ENCODE measurements at regions not wholly inside any gene's neighbourhood (a gene's known extent, or its start where the extent isn't known, plus 50 kb on each side); places are given as distances from the start of the nearest gene placed in this dataset.

DNA sequence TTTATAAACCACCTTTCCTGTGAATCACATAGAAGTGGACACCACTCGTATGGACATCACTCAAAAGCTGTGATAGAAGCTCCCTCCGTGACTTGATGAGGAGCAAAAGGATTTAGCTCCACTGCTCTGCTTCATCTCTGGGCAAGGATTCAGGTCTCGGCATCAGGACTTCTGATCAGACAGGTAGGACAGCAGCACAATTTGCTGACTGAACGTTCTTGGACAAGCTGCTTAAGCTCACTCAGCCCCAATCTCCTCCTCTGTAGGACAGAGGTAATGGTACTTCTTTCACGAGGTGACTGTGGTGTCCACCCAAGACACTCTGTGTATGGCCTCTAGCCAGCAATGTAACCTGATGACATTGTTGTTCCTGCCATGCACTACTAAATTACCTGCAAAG is 122.6 kb upstream of the AJAP1 start:
- no peak for DNase-seq (ENCODE audit: low spot score)

DNA sequence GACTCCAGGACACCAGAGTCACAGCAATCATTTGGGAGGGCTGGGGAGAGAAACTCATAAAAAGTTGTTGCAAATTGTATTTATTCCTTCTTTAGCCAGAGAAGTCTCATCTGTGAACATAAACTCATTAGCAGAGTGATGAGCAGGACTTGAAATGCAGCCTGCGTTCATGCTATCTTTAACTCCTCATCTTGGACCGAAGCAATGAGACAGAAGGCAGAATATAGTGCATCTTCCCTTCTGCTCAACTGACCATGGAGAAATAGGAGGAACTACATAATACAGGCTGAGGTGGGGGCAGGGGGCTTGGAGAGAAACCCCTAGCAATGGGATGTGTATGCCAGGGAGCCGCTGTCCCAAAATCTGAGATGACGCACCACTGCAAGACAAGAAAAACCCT is 121.8 kb upstream of the AJAP1 start:
- no peak for DNase-seq (ENCODE audit: low spot score)

DNA sequence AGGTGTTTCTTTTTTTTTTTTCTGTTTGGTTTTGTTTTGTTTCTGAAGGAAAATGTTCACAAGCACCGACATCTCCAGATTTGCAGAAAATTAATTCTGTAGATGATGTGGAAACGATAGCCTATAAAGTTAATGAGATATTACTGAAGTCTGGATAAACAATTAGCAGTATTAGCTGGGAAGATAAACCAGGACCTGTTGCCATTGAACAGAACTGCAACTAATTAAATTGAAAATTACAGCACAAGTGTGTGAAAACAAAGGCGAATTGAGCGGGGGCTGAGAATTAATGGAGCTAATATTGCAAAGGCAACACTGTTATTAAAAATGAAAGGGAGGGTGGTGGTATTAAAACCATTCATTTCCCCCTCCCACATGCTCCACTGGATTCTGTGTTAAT is 107.5 kb upstream of the AJAP1 start:
- no peak for DNase-seq (ENCODE audit: low spot score)

GRCh38 chr1:4549930-4550329 is 104.5 kb upstream of the AJAP1 start:
- DNase-seq (ENCODE audit: low spot score) = no peak

GRCh38 chr1:4550941-4551340 is 103.5 kb upstream of the AJAP1 start:
- DNase-seq (ENCODE audit: low spot score) = no peak

DNA sequence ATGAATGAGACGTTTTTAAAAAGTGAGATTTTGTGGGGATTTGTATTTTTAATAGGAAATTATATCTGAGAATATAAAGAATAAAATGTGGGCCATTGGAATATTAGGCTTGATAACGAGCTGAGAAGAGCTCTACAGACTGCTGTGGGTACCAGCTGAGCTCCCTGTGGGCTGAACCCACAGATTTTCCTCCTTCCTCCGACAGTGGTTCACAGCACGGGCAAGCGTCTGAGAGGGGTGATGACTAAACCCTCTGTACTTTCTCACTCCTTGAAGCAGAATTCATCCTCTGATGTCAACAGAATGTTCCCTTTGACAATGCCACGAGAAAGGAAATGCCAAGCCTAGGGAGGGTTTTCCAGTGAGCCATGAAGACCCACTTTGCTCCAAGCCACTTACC is 102.7 kb upstream of the AJAP1 start:
- no peak for DNase-seq (ENCODE audit: low spot score)

DNA sequence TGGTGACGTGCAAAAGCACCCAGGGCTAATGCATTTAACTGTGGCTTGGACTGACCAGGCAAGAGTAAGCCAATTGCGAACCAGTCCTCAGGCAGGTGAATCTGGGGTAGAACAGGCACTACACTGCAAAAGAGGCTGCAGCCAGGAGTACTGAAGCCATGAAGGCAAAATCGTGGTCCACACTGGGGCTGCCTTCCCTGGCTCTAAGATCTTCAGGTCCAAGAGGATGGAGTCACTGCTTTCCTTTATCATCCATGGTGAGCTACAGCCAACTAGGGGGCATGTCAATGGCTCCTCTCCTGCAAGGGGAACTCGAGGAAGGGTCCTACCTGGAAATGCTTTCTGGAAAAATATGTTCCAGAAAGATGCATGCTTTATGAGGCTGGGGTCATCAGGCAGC is 100.6 kb upstream of the AJAP1 start:
- no peak for DNase-seq (ENCODE audit: low spot score)

- DNase-seq (ENCODE audit: low spot score) = no peak
Measured at GRCh38 chr1:4554271-4554865, 100.0 kb upstream of the AJAP1 start.

- DNase-seq (ENCODE audit: low spot score) = no peak
Measured at GRCh38 chr1:4557949-4558348, 96.5 kb upstream of the AJAP1 start.

GRCh38 chr1:4561205-4561604 is 93.2 kb upstream of the AJAP1 start:
- DNase-seq (ENCODE audit: low spot score) = no peak

- no peak for DNase-seq (ENCODE audit: low spot score)
Measured at GRCh38 chr1:4562321-4562720, 92.1 kb upstream of the AJAP1 start.

- DNase-seq (ENCODE audit: low spot score) = no peak
Measured at GRCh38 chr1:4563586-4563985, 90.8 kb upstream of the AJAP1 start.

DNA sequence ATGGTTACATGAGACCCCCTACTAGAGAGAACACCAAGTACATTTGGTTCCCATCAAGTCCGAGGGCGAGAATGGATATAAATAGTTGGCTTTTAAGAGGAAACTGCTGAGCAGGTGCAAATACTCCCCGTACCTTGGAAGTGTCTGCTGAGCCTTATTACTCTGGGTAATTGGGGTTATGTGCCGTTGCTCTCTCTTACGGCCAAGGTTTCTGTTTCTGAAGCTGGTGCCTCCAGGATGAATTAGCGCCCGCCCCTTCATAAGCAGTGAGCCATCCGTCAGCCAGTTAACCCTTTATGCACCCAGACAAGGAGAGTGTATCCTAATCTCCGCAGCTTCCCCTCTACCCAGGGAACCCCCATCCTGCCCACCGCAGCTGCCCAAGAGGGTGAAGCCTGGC is 90.4 kb upstream of the AJAP1 start:
- DNase-seq (ENCODE audit: low spot score) = no peak

- DNase-seq (ENCODE audit: low spot score) = no peak
Measured at GRCh38 chr1:4565166-4565565, 89.2 kb upstream of the AJAP1 start.

DNA sequence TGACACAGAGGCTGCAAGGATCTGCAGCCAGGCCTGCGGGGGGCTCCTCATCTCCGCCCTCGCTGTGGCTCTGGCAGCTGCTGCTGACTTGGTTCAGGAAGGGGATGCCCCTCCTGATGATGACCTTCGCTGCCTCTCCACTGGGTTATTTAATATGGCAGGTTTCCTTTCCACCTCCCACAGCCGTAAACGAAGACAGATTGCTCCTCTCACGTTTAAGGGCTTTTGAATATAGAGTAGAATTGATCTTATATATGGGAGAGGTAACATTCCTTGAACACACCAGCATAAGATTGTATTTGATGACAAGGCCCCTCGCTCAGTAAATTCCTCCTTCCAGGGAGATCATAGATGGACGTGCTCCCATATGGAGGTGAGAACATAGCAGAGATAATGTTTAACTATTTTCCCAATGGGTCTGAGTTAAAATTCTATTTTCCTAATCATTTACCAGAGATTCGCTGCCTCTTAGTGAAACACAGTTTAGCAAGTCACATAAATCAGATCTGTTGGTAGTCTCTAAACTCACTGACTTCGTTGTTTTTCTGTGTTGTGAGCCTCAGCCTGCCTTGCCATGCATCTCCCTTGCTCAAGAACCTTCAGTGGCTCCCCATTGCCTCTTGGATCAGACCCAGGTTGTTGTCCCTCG is 88.5 kb upstream of the AJAP1 start:
- DNase-seq (ENCODE audit: low spot score) = no peak

GRCh38 chr1:4571263-4571662 is 83.1 kb upstream of the AJAP1 start:
- DNase-seq (ENCODE audit: low spot score) = no peak

- no peak for DNase-seq (ENCODE audit: low spot score)
Measured at GRCh38 chr1:4573526-4573925, 80.9 kb upstream of the AJAP1 start.

GRCh38 chr1:4581807-4582206 is 72.6 kb upstream of the AJAP1 start:
- no peak for DNase-seq (ENCODE audit: low spot score)

DNA sequence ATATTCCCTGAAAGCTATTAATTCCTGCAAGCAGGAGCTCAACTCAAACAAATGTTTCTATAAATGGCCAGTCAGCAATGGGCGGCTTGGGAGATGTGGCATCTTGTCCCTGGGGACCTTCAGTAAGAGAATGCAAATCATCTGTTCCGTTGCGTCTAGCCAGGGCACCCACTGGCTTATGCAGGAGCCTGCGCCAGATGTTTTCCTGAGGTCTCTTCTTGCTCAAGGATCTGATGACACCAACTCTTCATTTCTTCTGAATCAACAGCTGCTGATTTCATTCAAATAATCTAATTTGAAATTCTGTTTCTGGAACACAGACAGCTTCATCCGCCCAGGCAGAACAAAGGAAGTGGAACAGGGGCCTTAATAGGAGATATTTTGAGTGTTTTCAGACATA is 70.0 kb upstream of the AJAP1 start:
- DNase-seq (ENCODE audit: low spot score) = no peak

DNA sequence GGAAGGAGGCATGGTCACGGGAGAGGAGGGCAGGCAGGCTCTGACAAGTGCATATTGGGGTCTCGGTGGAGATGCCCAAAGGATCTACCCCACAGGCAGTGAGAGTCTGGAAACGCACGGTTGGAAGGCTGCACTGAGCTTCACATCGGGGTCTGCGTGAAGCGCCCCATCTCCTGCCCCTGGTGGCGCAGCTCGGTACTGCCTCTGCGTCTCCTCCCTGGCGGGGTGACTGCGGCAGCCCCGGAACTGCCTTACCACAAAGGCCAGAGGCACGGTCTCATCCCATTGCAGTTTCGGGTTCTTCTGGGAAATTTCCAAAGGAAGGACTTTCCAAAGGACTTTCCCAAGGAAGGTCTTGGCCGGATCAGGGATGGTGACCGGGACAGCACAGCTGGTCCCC is 69.2 kb upstream of the AJAP1 start:
- peak; percentile 45 for DNase-seq (ENCODE audit: low spot score)

DNA sequence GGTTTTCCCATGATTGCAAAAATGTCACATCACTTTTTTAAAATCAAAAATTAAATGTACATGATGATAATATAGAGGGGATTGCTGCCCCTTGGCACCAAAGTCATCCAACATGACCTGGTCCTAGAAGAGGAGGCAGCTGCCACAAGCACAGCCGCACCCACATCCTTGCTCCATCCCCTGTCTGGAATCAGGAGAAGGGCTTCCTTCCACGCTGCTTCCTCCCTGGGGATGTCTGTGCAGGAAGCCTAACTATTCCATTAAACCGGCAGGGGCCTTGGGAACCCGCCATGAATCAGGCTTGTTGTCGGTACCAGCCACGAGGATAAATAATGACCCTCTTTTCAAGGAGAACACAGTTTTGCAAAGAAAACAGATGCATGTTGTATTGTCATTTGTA is 68.7 kb upstream of the AJAP1 start:
- no peak for DNase-seq (ENCODE audit: low spot score)

DNA sequence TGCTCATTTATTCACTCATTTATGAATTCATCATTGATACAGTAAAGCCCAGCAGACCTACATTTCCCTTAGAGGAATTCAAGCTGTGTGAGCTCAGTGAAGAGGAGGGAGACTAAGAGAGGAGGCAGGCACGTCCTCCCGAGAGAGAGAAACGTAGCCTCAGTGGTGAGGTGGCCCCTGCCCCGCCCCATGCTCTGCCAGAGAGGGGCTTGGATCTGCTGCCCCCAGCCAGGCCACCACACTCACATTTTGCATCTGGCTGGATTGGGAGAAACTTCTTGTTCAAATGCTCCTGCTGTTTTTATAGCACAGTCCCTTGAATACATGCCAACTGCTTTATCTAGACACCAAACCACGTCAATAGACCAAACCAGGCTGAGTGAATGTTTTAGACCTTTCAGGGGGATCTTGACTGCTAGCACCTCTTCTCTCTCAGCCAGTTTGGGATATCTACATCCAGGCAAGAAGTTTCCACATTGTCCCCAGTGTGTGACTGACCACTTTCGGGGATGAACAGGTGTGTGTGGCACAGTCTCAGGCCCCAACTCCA is 67.7 kb upstream of the AJAP1 start:
- no peak for DNase-seq (ENCODE audit: low spot score)

GRCh38 chr1:4587721-4588120 is 66.7 kb upstream of the AJAP1 start:
- DNase-seq (ENCODE audit: low spot score) = no peak

DNA sequence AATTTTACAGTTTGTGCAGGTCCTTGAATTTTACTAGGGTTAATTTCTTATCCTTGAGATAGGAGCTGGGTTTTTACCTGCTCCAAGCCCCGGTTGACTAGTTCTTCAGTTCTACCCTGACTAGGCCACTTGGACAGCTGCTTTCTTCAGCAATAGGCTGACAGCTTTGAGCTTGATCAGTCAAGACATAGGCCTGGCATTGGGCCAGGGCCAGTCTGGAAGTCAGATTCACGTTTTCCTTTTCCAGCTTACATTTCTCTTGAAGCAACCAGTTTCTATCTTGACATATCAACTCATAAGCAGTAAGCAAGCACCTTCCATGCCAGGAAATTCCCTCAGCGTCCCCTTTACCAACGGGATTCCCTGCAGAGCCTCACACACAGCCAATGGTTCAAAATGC is 63.7 kb upstream of the AJAP1 start:
- DNase-seq (ENCODE audit: low spot score) = no peak
